GM12865 (cell line): ENCODE measurements at regions not wholly inside any gene's neighbourhood (a gene's known extent, or its start where the extent isn't known, plus 50 kb on each side); places are given as distances from the start of the nearest gene placed in this dataset.
A peak's percentile ranks its signal among the peaks of the same experiment; 100 is the strongest.

Experiments used
- DNase-seq: peaks from one replicate; pipeline ENCODE4 v3.0.0; 2010; ENCODE audit warnings: low read depth
- H3K4me3 ChIP-seq: 2 replicates; pipeline ENCODE4 v1.5.1; 2011; ENCODE audit warnings: mild to moderate bottlenecking, low read depth, low read length, control low read depth
- CTCF ChIP-seq: IDR thresholded peaks from 2 replicates; pipeline ENCODE4 v1.5.1; 2011; ENCODE audit warnings: low read length, control low read depth, low read depth, inconsistent platforms; ENCODE audit not compliant: insufficient read depth; ENCODE audit errors: missing control alignments

DNA sequence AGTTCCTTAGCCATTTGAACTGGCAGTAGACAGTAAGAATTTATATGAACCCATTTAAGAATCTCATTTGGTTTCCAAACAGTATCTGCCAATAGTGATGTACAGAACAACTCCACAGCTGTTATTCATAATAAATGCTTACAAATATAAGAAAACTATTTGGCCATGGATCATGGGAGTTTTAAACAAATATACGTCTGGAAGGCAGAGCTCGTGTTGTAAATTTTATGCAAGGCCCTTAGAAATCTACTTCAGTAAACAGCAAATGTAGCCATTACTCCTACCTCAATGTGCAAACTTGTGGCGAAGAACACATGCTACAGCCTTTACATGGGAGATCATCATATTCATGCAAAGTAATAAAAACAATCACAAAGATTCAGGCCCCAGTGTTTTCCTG is 65.3 kb upstream of the NANOGP8 start:
- H3K4me3 ChIP-seq: no peak overlapping the region
- TF ChIP-seq CTCF: no peak
- no peak for DNase-seq

- no peak for DNase-seq
- H3K4me3 ChIP-seq: no peak overlapping the region
- TF ChIP-seq CTCF: no peak
Observed at GRCh38 chr15:35145336-35145735, 60.2 kb upstream of the NANOGP8 start.

DNA sequence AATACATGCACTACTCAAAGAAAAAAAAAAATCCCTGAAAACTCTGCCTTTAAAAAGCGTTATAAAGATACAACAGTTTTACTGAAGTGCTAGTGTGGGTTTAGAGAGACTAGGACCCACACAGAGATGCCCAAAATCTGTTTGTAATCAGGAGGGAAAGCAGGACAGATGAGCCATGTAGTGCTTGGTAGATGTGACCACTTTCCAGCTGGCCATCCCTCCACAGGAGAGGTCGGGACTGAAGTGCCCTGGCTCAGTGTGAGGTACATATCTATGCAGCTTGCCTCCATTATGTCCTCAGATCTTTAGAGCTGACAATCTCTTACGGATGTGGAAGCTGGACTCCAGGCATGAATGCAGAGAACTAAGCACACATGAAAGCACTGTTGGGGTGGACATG is 57.5 kb upstream of the NANOGP8 start:
- H3K4me3 ChIP-seq: no peak overlapping the region
- no peak for TF ChIP-seq CTCF
- no peak for DNase-seq

DNA sequence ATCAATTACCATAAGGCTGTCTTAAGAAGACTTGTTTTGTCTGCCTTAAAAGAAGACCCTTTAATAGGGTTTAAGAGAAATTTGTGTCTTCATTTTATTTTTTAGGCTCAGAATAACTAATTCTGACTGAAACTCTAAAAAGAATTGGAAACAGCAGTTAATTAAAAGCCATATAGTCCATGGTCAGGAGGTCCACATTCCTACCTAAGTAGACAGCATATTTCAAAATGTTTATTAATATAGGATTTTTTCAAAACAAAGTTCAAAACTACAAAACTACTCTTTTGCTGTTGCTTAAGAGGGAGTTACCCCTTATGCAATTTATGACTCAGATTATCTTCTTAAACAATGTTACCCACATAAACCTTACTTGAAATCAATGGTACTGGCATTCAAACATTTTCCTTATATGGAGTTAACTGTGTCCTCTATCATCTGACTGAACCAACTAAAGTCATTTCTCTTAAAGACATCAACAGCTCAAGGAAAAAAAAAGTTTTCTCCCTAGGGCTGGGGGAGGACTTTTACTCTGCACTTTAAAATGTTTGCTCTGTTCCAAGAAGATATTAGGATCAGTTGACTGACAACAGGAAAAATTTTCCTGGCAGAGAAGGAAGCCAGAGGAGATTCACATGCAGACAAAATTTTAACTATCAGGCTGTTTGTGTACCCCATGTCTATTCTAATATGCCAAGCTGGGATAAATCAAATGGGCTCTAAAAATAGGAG is 56.8 kb upstream of the NANOGP8 start:
- no peak for TF ChIP-seq CTCF
- peak; percentile 7 for DNase-seq
- H3K4me3 ChIP-seq: no peak overlapping the region

GRCh38 chr15:35139822-35140221 is 54.7 kb upstream of the NANOGP8 start:
- no peak for DNase-seq
- TF ChIP-seq CTCF: no peak
- no peak overlapping the region for H3K4me3 ChIP-seq

DNA sequence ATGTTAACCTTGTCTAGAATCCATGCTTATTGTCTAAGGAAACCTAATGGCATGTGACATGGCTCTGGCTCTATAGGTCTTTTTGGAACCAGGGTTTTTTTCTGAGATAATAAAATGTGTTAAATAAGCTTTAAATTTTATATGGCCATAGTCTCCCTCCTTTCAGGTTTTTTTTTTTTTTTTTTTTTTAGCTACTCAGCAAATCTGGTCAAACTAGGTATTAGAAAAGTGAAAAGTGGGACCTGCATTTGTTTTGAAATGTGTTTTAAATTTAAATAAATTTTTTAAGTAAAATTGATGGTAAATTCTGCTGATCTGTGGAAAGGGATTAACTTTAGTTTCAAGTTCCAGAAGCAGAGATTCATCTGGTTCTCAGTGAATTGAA is 52.1 kb upstream of the NANOGP8 start:
- TF ChIP-seq CTCF: no peak
- no peak overlapping the region for H3K4me3 ChIP-seq
- no peak for DNase-seq
